Spleen (tissue), 7 donors: ENCODE measurements at regions not wholly inside any gene's neighbourhood (a gene's known extent, or its start where the extent isn't known, plus 50 kb on each side); places are given as distances from the start of the nearest gene placed in this dataset.

Experiments used
- POLR2A ChIP-seq, 3 donors: fragments of 450-650 bp; IDR thresholded peaks; one replicate each; pipeline ENCODE4 v1.5.1; 2017; ENCODE audit warnings: antibody characterized with exemption in 3 of 3, mild to moderate bottlenecking in 1 of 3
- TF ChIP-seq, protein P1 (sequence below), 11 experiments: fragments of 200-600 bp in 7 of 11; fragments of 450-650 bp in 4 of 11; sonication (generic) in 4 of 11; IDR thresholded peaks in 8 of 11; conservative IDR thresholded peaks in 3 of 11; 1 replicate in 7 of 11; 2 replicates in 4 of 11; pipeline versions ENCODE4 v1.4.0 to v1.8.0; 2016 to 2021; ENCODE audit warnings: antibody characterized with exemption in 11 of 11, inconsistent platforms in 4 of 11, mild to moderate bottlenecking in 1 of 11
- donor health status: DM: no; HTN: no; CAD: no; lungs with moderate emphysema.
- donor health status: DM: no; HTN: no; CAD: no.
- donor health status: DM: no; HTN: no; CAD: no.

GRCh38 chr21:27526451-27526850 lies 559.6 kb upstream of the ADAMTS5 start:
- no peak for TF ChIP-seq POLR2A (IDR thresholded peaks at IDR 0.05)
- TF ChIP-seq, protein P1, sequence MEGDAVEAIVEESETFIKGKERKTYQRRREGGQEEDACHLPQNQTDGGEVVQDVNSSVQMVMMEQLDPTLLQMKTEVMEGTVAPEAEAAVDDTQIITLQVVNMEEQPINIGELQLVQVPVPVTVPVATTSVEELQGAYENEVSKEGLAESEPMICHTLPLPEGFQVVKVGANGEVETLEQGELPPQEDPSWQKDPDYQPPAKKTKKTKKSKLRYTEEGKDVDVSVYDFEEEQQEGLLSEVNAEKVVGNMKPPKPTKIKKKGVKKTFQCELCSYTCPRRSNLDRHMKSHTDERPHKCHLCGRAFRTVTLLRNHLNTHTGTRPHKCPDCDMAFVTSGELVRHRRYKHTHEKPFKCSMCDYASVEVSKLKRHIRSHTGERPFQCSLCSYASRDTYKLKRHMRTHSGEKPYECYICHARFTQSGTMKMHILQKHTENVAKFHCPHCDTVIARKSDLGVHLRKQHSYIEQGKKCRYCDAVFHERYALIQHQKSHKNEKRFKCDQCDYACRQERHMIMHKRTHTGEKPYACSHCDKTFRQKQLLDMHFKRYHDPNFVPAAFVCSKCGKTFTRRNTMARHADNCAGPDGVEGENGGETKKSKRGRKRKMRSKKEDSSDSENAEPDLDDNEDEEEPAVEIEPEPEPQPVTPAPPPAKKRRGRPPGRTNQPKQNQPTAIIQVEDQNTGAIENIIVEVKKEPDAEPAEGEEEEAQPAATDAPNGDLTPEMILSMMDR (IDR thresholded peaks at IDR 0.05 in 8 of 11, conservative IDR thresholded peaks at IDR 0.05 in 3 of 11) = no peak
